Inflammatory macrophage (primary cell): ENCODE measurements at regions not wholly inside any gene's neighbourhood (a gene's known extent, or its start where the extent isn't known, plus 50 kb on each side); places are given as distances from the start of the nearest gene placed in this dataset.
A peak's percentile ranks its signal among the peaks of the same experiment; 100 is the strongest.
"Not testable (repeated sequence)": the region's sequence is repeated elsewhere in the genome, so short reads cannot be mapped to it uniquely, and the experiment has no call there.

ENCODE experiments used
- DNase-seq, 2 donors: peaks; one replicate each; pipeline ENCODE4 v3.0.0-alpha.2; 2020 to 2022

DNA sequence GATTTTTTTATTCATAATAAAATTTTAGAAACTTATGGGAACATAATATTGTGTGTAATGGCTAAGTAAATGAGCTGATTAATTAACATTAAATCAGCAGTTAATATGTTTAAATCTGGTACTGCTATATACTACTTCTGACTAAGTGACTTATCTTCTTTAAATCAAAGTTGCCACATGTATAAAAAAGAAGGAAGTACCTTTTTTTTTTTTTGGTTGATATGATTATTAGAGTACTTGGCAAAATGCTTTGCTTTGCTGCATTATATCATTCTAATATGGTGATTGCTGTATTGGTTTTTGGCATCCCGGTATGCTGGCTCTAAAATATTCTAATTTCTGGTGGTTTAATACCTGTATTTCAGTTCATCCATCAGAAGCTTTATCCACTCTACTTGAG is 319.1 kb upstream of the RGS6 start:
- peak in 1 of 2 donors; percentile 11 for DNase-seq

GRCh38 chr14:71616013-71616412 is 316.2 kb upstream of the RGS6 start:
- DNase-seq: no peak

DNA sequence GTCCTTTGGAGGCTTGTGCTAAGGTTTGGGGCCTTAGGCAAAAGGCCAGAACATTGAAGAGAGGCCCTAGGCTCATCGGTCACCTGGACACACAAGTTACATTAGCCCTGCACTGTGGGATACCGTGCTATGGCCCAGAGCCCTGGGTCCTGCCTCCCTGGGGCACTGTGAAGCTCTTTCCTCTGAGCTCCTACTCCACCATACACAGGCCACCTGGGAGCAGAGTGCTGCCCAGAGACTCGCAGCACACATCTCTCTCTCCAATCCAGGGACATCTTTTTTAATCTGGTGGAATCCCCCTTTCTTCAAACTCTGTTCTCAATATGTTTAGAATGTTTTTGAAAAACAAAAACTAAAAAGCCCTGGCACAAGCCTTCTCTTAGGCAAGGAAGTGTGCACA is 314.2 kb upstream of the RGS6 start:
- no peak for DNase-seq

DNA sequence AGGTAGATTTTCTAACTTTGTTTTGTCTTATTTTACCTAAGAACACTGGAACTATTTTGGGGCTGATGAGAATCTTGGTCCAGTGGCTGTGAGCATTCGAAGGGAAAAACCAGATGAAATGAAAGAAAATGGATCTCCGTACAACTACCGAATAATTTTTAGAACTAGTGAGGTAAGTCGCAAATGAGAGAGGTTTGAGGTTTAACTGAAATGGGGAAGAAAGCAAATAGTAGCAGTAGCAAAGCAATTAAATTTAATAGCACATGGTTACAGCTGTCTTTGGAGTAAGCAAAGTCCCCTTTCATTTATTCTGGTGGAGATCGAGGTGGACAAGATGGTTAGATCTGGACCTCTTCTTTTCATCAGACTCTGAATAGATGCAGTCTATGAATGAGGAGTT is 313.5 kb upstream of the RGS6 start:
- DNase-seq: no peak

DNA sequence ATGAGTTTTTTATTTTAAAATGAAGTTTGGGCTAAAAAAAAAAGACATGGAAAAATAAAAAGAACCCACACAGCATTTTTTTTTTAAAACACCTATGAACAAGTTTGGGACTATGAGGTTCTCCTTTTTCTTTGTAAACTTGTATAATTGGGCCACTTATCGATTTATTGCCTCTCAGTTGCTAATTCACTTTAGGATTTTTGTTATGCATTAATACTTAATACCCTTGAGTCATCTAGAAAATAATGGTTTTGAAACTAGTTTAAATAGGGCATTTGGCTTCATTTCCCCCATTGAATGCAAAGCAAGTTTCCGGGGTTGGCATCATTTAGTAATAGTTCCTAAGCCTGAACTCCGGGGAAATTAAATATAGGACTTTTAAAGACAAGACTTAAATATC is 312.8 kb upstream of the RGS6 start:
- DNase-seq: no peak

DNA sequence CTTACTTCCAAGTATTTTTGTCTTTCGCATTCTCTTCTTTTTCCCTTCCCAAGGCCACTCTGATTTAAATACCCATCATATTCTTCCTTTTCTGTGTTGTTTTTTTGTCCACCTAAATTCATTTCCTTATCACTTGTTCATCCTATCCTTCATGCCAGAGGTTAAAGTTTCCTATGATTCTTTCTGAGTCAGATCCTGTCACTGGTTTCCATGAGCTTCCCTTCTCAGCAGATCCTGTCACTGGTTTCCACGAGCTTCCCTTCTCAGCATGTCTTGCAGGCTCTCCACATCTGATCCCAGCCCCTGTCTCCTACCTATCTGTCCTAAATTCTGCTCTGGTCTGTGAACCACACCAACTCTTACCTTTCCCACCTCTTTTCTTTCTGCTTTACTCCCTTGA is 311.8 kb upstream of the RGS6 start:
- no peak for DNase-seq

GRCh38 chr14:71621276-71621675 is 311.0 kb upstream of the RGS6 start:
- DNase-seq: no peak

DNA sequence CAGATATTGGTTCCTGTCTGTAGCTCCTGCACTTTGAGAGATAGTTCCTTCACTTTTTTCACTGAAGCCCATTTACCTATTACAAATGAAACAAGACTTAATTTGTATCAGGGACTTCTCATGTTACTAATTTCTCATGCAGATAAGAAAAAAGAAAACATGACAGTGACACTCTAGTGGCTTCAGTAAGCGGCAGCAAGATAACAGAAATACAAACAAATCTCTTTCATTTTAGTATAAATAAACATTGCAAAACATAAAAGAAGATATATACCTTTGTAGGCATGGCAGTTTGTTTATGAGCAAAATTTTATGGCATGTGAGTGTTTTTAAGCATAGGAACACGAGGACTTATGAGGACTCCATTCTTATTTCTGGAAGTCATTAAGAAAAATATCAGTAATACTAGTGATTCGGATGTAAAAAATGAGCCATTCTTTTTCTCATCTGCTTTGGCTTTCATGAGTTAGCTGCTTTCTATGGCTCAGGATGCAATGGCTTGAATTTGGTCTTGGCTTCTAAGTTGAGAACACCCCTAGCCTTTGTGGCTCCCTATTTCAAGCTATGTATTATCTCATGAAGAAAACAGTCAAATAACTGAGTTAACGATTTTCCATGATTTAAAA is 310.1 kb upstream of the RGS6 start:
- no peak for DNase-seq

- no peak for DNase-seq
These were observed 308.3 kb upstream of the RGS6 start for GRCh38 chr14:71623939-71624338.

DNA sequence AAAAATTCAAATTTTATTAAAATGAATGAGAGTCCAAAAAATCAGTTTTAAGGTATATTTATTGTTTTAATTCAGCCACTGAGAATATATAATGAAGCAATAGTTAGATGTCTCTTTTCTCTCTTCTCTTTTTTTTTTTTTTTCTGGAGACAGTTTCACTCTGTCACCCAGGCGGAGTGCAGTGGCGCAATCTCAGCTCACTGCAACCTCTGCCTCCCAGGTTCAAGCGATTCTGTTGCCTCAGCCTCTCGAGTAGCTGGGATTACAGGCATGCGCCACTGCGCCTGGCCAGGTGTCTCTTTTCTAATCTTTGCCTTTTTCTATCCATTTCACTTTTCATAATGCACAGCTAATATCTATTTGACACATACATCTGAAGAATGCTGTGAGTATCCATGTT is 307.1 kb upstream of the RGS6 start:
- DNase-seq: peak; percentile 17 to 40

- no peak for DNase-seq
These were observed 306.1 kb upstream of the RGS6 start for GRCh38 chr14:71625891-71626701.

DNA sequence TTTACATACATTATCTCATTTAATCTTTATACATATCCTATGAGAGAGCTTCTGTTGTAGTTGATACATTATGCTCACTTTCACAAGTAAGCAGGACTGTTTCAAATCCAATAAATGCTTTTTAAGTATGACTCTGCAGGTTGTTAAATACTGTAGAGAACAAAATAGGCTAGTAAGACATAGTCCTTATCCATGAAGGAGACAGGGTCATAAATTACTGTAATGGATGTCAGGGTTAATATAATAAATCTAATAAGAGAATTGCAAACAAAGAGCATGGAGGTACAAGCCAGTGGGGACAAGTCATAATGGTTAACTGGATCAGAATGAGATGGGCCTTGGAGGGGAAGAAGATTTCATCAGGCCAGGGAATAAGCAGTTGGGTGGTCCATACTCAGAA is 303.8 kb upstream of the RGS6 start:
- no peak for DNase-seq

DNA sequence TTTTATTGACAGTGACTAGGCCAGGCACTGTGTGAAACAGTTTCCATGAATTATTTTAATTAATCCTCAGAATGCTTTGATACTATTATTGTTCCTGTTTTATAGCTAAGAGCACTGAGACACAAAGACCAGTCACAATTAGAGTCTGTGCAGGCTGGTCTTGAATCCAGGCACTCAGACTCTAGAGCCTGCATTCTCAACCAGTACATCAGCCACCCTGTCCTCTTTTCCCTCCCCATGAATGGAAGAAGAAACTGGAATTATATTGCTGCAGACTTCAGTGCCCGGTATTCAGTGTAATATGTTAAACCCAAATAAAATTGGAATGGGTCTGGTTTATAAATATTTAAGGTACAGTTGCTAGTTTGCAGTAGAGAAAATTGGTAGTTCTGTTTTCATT is 303.0 kb upstream of the RGS6 start:
- DNase-seq: no peak

- no peak for DNase-seq
These were observed 302.3 kb upstream of the RGS6 start for GRCh38 chr14:71629765-71630492.

DNA sequence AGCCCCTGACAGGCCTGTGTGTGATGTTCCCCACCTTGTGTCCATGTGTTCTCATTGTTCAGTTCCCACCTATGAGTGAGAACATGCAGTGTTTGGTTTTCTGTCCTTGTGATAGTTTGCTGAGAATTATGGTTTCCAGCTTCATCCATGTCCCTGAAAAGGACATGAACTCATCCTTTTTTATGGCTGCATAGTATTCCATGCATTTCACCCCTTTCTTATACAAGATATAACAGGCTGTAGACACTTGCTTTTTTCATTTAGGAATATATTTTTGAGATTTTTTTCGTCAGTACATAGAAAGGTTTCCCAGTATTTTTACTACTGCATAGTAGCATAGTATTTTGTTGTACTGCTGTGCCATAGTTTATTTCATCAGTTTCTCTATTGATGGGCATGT is 301.2 kb upstream of the RGS6 start:
- not testable (repeated sequence) for DNase-seq

- no peak for DNase-seq
These were observed 299.7 kb upstream of the RGS6 start for GRCh38 chr14:71632440-71632946.

- no peak for DNase-seq
These were observed 296.2 kb upstream of the RGS6 start for GRCh38 chr14:71636076-71636475.

DNA sequence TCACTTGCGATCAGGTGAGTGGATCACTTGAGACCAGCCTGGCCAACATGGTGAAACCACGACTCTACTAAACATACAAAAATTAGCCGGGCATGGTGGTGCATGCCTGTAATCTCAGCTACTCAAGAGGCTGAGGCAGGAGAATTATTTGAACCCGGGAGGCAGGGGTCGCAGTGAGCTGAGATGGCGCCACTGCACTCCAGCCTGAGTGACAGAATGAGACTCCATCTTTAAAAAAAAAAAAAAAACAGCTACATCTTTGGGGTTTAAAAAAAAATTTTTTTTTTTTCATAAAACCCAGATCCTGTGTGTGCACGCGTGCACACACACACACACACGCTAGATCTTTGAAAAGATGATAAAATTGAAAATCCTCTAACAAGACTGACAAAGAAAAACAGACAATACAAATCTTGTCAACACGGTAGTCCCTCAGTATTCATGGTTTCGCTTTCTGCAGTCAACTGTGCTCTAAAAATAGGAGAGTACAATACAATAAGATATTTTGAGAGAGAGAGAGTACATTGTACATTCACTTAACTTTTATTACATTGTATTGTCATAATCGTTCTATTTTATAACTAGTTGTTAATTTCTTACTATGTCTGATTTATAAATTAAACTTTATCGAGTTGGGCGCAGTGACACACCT is 295.3 kb upstream of the RGS6 start:
- DNase-seq: no peak

DNA sequence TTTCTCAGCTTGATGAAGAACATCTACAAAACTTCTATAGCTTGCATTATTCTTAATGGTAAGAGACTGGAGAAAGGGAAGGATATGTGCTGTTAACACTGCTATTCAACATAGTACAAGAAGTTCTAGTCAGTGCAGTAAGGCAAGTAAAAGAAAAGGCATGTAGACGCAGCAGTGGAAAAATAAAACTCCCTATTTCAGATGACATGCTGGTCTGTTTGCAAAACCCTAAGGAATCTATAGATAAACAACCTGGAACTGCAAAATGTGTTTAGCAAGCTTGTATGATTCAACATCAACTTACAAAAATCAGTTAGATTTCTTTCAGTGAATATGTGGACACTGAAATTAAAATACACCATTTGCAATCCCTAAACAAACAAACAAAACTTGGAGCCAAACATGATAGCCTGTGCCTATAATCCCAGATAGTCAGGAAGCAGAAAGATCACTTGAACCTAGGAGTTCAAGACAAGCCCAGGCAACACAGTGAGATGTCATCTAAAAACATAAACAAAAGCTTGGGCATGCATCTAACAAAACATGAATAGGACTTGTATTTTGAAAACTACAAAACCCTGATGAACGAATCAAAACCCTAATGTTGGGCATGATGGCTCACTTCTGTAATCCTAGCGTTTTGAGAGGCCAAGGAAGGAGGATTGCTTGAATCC is 293.6 kb upstream of the RGS6 start:
- DNase-seq: no peak

GRCh38 chr14:71642715-71643114 is 289.5 kb upstream of the RGS6 start:
- DNase-seq: no peak

DNA sequence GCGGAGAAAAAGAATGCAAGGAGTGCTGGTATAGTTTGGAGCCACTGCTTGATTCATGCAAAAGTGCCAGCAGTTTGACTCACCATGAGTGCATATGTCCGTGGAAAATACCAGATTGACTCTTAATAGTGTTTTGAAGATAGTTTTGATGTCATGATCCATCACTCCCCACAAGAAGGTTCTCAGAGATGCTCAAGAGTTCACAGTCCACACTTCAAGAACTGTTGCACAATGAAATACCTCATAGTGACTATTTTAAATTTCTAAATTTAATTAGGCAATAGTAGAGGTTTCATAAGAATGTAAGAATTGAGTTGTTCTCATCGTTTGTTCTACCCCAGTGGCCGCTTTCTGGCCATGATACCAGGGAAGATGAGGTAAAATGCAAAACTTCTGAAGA is 286.6 kb upstream of the RGS6 start:
- peak in 1 of 2 donors; percentile 26 for DNase-seq

DNA sequence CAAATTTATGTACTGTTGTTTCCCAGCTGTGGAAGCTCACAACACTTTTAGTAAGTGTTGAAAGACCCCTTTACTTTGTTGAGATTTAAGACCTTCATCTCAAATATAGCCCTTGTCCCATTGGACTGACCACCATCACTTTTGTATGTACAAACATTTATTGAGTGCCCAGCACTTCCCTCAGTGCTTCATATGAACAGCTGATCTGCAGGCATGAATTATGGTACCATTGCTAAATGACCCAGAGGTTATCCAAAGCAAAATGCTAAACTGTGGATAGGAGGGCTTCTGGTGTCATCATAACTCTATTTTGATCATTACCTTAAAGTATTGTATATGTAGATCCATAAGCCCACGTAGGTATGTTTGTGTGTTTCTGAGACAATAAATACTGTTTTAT is 285.7 kb upstream of the RGS6 start:
- no peak for DNase-seq
